WI38 (cell line): ENCODE measurements at regions not wholly inside any gene's neighbourhood (a gene's known extent, or its start where the extent isn't known, plus 50 kb on each side); places are given as distances from the start of the nearest gene placed in this dataset.

Experiments
- H3K4me3 ChIP-seq: 2 replicates; pipeline ENCODE4 v1.5.1; 2011; ENCODE audit warnings: low read depth, mild to moderate bottlenecking, control low read depth, low read length
- CTCF ChIP-seq: IDR thresholded peaks from 2 replicates; pipeline ENCODE4 v1.5.1; 2012; ENCODE audit warnings: low read depth, mild to moderate bottlenecking, control low read depth, low read length

GRCh38 chr20:22675341-22675740, 91.0 kb upstream of the FOXA2 start:
- TF ChIP-seq CTCF = no peak

GRCh38 chr20:22678678-22679077, 94.3 kb upstream of the FOXA2 start:
- H3K4me3 ChIP-seq = no peak overlapping the region
- TF ChIP-seq CTCF = no peak

More at GRCh38 chr20:22675341-22675740, 91.0 kb upstream of the FOXA2 start:
- H3K4me3 ChIP-seq = no peak overlapping the region

GRCh38 chr20:22679197-22679596, 94.8 kb upstream of the FOXA2 start:
- no peak overlapping the region for H3K4me3 ChIP-seq
- no peak for TF ChIP-seq CTCF

GRCh38 chr20:22680031-22680740, 95.8 kb upstream of the FOXA2 start:
- H3K4me3 ChIP-seq = no peak overlapping the region
- no peak for TF ChIP-seq CTCF

- no peak for TF ChIP-seq CTCF
- H3K4me3 ChIP-seq = no peak overlapping the region
Measured at GRCh38 chr20:22681591-22682248, 97.3 kb upstream of the FOXA2 start.

- no peak overlapping the region for H3K4me3 ChIP-seq
- no peak for TF ChIP-seq CTCF
Measured at GRCh38 chr20:22682381-22682780, 98.0 kb upstream of the FOXA2 start.

- no peak overlapping the region for H3K4me3 ChIP-seq
- peak; percentile 86 for TF ChIP-seq CTCF
Measured at GRCh38 chr20:22684072-22684762, 99.8 kb upstream of the FOXA2 start.
